Upper lobe of left lung (tissue), 4 donors: ENCODE measurements at regions not wholly inside any gene's neighbourhood (a gene's known extent, or its start where the extent isn't known, plus 50 kb on each side); places are given as distances from the start of the nearest gene placed in this dataset.

Source experiments
- CTCF ChIP-seq, 6 experiments: fragments of 450-650 bp in 4 of 6; fragments of 200-600 bp in 2 of 6; sonication (generic) in 2 of 6; IDR thresholded peaks; one replicate each; pipeline ENCODE4 v1.5.1; 2016 to 2019; ENCODE audit warnings: antibody characterized with exemption in 6 of 6
- EP300 ChIP-seq, 4 donors: sonication (generic); formaldehyde crosslinking; IDR thresholded peaks; one replicate each; pipeline ENCODE4 v1.5.1; 2017; ENCODE audit warnings: antibody characterized with exemption in 4 of 4, control low read depth in 2 of 4
- POLR2A ChIP-seq, 4 donors: fragments of 450-650 bp; IDR thresholded peaks; one replicate each; pipeline ENCODE4 v1.5.1; 2016 to 2017; ENCODE audit warnings: antibody characterized with exemption in 4 of 4, mild to moderate bottlenecking in 2 of 4

- no peak for TF ChIP-seq CTCF (IDR thresholded peaks at IDR 0.05)
- TF ChIP-seq EP300 (IDR thresholded peaks at IDR 0.05) = no peak
- TF ChIP-seq POLR2A (IDR thresholded peaks at IDR 0.05) = no peak
Observed at GRCh38 chr4:154984148-154984547, 203.1 kb downstream of the RBM46 start.
